Transverse colon (tissue), 4 donors: ENCODE measurements at regions not wholly inside any gene's neighbourhood (a gene's known extent, or its start where the extent isn't known, plus 50 kb on each side); places are given as distances from the start of the nearest gene placed in this dataset.

ENCODE experiments used
- DNase-seq: peaks from one replicate; pipeline ENCODE4 v3.0.0-alpha.2; 2019
- H3K27ac ChIP-seq, 4 donors: fragments of 200-600 bp; sonication (generic); 2 replicates each; pipeline ENCODE4 v1.5.1; 2016 to 2018; ENCODE audit warnings: inconsistent platforms in 4 of 4
- H3K27me3 ChIP-seq: fragments of 200-600 bp; sonication (generic); 2 replicates; pipeline ENCODE4 v1.5.1; 2017; ENCODE audit warnings: inconsistent platforms
- H3K36me3 ChIP-seq, 4 donors: fragments of 200-600 bp; sonication (generic); 2 replicates each; pipeline ENCODE4 v1.5.1; 2017 to 2019; ENCODE audit warnings: inconsistent platforms in 4 of 4
- H3K4me1 ChIP-seq, 4 donors: fragments of 200-600 bp; sonication (generic); 2 replicates each; pipeline ENCODE4 v1.5.1; 2017 to 2020; ENCODE audit warnings: inconsistent platforms in 4 of 4
- H3K4me3 ChIP-seq, 4 donors: fragments of 200-600 bp; sonication (generic); 1 replicate in 1 of 4; 2 replicates in 3 of 4; pipeline versions ENCODE4 v1.5.1 to v1.6.1; 2017 to 2019; ENCODE audit warnings: inconsistent platforms in 4 of 4
- H3K9me3 ChIP-seq, 2 donors: fragments of 200-600 bp; sonication (generic); 2 replicates each; pipeline ENCODE4 v1.5.1; 2017 to 2019; ENCODE audit warnings: inconsistent platforms in 2 of 2
- CTCF ChIP-seq, 5 experiments: fragments of 200-600 bp in 3 of 5; fragments of 450-650 bp in 2 of 5; sonication (generic) in 3 of 5; IDR thresholded peaks; 1 replicate in 2 of 5; 2 replicates in 3 of 5; pipeline ENCODE4 v1.5.1; 2016 to 2017; ENCODE audit warnings: antibody characterized with exemption in 5 of 5, inconsistent platforms in 3 of 5, mild to moderate bottlenecking in 2 of 5, moderate library complexity in 1 of 5
- EP300 ChIP-seq: sonication (generic); formaldehyde crosslinking; IDR thresholded peaks from one replicate; pipeline ENCODE4 v1.6.1; 2017; ENCODE audit warnings: antibody characterized with exemption, low read depth
- POLR2A ChIP-seq: fragments of 450-650 bp; IDR thresholded peaks from one replicate; pipeline ENCODE4 v1.6.1; 2016; ENCODE audit warnings: antibody characterized with exemption, mild to moderate bottlenecking, moderate library complexity
- POLR2AphosphoS5 ChIP-seq, 3 donors: sonication (generic); formaldehyde crosslinking; IDR thresholded peaks; one replicate each; pipeline ENCODE4 v1.6.1; 2016; ENCODE audit warnings: antibody characterized with exemption in 3 of 3
- WGBS, 2 donors: methylation state at CpG; one replicate each; pipeline ENCODE4 v1.1.5; 2018; ENCODE audit warnings: low coverage in 1 of 2; 5-methylcytosine and 5-hydroxymethylcytosine counted together
- in situ Hi-C, 4 donors: fragments of 200-750 bp; cut with MboI; loops; one replicate each; pipeline versions ENCODE4 v1.15.0 to v1.15.1; 2017; ENCODE audit warnings: low sequenced_read_pairs in 3 of 4, low pct_ligation_motif_present in 1 of 4, low pct_unique_long_range_greater_than_20kb in 1 of 4
- intact Hi-C: fragments of 100-400 bp; cut with DNase I; formaldehyde crosslinking; loops from one replicate; pipeline ENCODE4 v1.15.1; 2023; ENCODE audit warnings: low total_unique reads

- Histone ChIP-seq H3K4me1 (no peaks in the 10 kb centered on the region), H3K36me3 (no peaks in the 10 kb centered on the region), H3K4me3 (no peak overlapping the region), H3K27ac (no peak overlapping the region), H3K9me3 (no peaks in the 10 kb centered on the region), H3K27me3 (no peaks in the 10 kb centered on the region)
- intact Hi-C loops: no loop called here
- DNase-seq: no peak
- in situ Hi-C loops: no loop called here
- TF ChIP-seq POLR2AphosphoS5 (IDR thresholded peaks at IDR 0.05): no peak
- TF ChIP-seq POLR2A: no peak
- no peak for TF ChIP-seq CTCF (IDR thresholded peaks at IDR 0.05)
- TF ChIP-seq EP300: no peak
- WGBS, 2 donors: 68 to 81% methylated on average over 3 of the region's 3 CpGs
These were observed 165.5 kb upstream of the RORB start for GRCh38 chr9:74331607-74332006.

- Histone ChIP-seq H3K4me3 (no peak overlapping the region), H3K27ac (no peak overlapping the region), H3K4me1 (no peaks in the 10 kb centered on the region), H3K36me3 (no peaks in the 10 kb centered on the region), H3K27me3 (no peaks in the 10 kb centered on the region), H3K9me3 (no peaks in the 10 kb centered on the region)
- in situ Hi-C loops: no loop called here
- WGBS, 2 donors: 60 to 68% methylated on average over 5 of the region's 5 CpGs
- TF ChIP-seq EP300 (no peak), POLR2A (no peak)
- intact Hi-C loops: no loop called here
- no peak for DNase-seq
These were observed 163.6 kb upstream of the RORB start for GRCh38 chr9:74333384-74334032.

GRCh38 chr9:74334271-74334670, 162.9 kb upstream of the RORB start:
- 67 to 70% methylated on average over 2 of the region's 2 CpGs for WGBS, 2 donors
- TF ChIP-seq CTCF (IDR thresholded peaks at IDR 0.05) (no peak), EP300 (no peak), POLR2A (no peak), POLR2AphosphoS5 (IDR thresholded peaks at IDR 0.05) (no peak)

GRCh38 chr9:74336161-74336560, 161.0 kb upstream of the RORB start:
- no peaks in the 10 kb centered on the region for H3K4me1 ChIP-seq
- TF ChIP-seq POLR2AphosphoS5 (IDR thresholded peaks at IDR 0.05) (no peak), POLR2A (no peak), CTCF (IDR thresholded peaks at IDR 0.05) (no peak), EP300 (no peak)
- no peak overlapping the region for H3K4me3 ChIP-seq
- H3K9me3 ChIP-seq: no peaks in the 10 kb centered on the region
- H3K27me3 ChIP-seq: no peaks in the 10 kb centered on the region
- WGBS, 2 donors: 40 to 42% methylated on average over 1 of the region's 1 CpG
- no peaks in the 10 kb centered on the region for H3K36me3 ChIP-seq
- intact Hi-C loops (no loop called here), in situ Hi-C loops (no loop called here)
- DNase-seq: no peak
- no peak overlapping the region for H3K27ac ChIP-seq

More at GRCh38 chr9:74334271-74334670, 162.9 kb upstream of the RORB start:
- Histone ChIP-seq H3K9me3 (no peaks in the 10 kb centered on the region), H3K4me1 (no peaks in the 10 kb centered on the region), H3K4me3 (no peak overlapping the region), H3K27me3 (no peaks in the 10 kb centered on the region), H3K36me3 (no peaks in the 10 kb centered on the region), H3K27ac (no peak overlapping the region)
- intact Hi-C loops: no loop called here
- in situ Hi-C loops: no loop called here
- no peak for DNase-seq

GRCh38 chr9:74348777-74349176, 148.4 kb upstream of the RORB start:
- in situ Hi-C loops (no loop called here), intact Hi-C loops (no loop called here)
- no peak overlapping the region for H3K27ac ChIP-seq
- no peaks in the 10 kb centered on the region for H3K27me3 ChIP-seq
- no peaks in the 10 kb centered on the region for H3K9me3 ChIP-seq
- no peaks in the 10 kb centered on the region for H3K36me3 ChIP-seq
- no peak for DNase-seq
- H3K4me1 ChIP-seq: no peaks in the 10 kb centered on the region
- TF ChIP-seq POLR2AphosphoS5 (IDR thresholded peaks at IDR 0.05) (no peak), POLR2A (no peak), CTCF (IDR thresholded peaks at IDR 0.05) (no peak)
- 58 to 78% methylated on average over 3 of the region's 3 CpGs for WGBS, 2 donors
- H3K4me3 ChIP-seq: no peak overlapping the region
